ENCODE measurements at regions not wholly inside any gene's neighbourhood (a gene's known extent, or its start where the extent isn't known, plus 50 kb on each side); places are given as distances from the start of the nearest gene placed in this dataset.

DNA sequence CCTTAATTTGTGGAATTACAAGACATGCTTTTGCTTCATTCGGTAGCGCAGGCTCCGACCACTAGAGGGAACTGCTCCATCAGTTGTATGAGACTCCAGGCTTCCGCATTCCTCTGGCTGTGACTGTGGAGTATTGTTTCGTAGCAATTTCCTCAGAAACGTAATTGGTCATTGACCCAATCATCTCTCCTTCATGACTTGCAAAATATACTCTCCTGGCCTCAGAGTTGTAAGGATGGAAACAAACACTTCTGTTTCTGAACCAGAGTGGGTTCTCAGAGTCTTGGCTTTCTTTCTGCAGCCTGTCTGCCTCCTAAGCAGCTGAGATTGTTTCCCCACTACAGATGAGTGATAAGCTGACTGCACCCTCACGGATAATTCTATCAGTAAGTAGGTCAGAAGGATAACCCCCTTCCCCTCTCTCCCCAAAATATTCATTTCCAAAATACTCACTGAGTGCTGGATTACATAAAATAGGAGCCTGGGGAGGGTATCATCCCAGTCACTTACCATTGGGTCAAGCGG is 146.8 kb upstream of the ZC3H12C start:
- intact Hi-C loops (cut with micrococcal nuclease): loop anchor here (1.0 to 2.0 kb wide), 7 partner anchors 147 to 486 kb away; partner anchors contain the start of gene ZC3H12C
- no TSS peak for BruUV-seq (replicated peaks)
- Mint-ChIP-seq H3K4me1 (ENCODE audit: insufficient read depth, unreplicated experiment) (peaks cover 13% of the 10 kb centered on the region), H3K27ac (ENCODE audit: low read depth, unreplicated experiment) (peak overlapping the region; percentile 90), H3K9me3 (ENCODE audit: unreplicated experiment) (no peaks in the 10 kb centered on the region), H3K27me3 (ENCODE audit: insufficient read depth, unreplicated experiment) (no peaks in the 10 kb centered on the region), H3K36me3 (ENCODE audit: insufficient read depth, unreplicated experiment) (peaks cover 9% of the 10 kb centered on the region), H3K4me3 (ENCODE audit: unreplicated experiment) (peak overlapping the region; percentile 66)
- ChIA-PET POLR2A (interaction anchor here (0.7 to 8.7 kb wide), 13 partner anchors 15 to 254 kb away, joined by 3 to 148 read pairs (median 4); partner anchors contain the start of gene ZC3H12C), CTCF (interaction anchor here (0.6 to 2.3 kb wide), 12 partner anchors 87 to 489 kb away, joined by 3 to 10 read pairs (median 4); partner anchors contain the start of gene FDX1)
- DNase-seq (ENCODE audit: unreplicated experiment): peak; percentile 93
- TF ChIP-seq, protein P1, sequence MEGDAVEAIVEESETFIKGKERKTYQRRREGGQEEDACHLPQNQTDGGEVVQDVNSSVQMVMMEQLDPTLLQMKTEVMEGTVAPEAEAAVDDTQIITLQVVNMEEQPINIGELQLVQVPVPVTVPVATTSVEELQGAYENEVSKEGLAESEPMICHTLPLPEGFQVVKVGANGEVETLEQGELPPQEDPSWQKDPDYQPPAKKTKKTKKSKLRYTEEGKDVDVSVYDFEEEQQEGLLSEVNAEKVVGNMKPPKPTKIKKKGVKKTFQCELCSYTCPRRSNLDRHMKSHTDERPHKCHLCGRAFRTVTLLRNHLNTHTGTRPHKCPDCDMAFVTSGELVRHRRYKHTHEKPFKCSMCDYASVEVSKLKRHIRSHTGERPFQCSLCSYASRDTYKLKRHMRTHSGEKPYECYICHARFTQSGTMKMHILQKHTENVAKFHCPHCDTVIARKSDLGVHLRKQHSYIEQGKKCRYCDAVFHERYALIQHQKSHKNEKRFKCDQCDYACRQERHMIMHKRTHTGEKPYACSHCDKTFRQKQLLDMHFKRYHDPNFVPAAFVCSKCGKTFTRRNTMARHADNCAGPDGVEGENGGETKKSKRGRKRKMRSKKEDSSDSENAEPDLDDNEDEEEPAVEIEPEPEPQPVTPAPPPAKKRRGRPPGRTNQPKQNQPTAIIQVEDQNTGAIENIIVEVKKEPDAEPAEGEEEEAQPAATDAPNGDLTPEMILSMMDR (IDR thresholded peaks at IDR 0.05; ENCODE audit: unreplicated experiment): peak; percentile 85

DNA sequence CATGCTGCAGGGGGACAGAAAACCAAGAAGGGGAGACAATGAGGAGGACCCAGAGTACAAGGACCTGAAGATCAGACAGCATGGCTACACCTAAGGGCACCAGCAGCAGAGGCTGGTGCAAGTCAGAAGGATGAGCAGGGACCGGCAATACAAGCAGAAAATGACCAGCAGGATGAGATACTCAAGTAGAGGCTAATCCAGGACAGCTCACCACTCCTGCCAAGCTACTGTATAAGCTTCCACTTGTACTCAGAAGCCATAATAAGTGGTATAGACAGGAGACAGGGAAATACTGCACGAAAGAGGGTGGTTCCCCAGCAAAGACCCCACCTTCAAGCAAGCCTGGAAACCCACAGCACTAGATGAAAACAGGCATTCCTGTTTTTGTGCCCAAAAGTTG is 138.7 kb upstream of the ZC3H12C start:
- Mint-ChIP-seq H3K36me3 (ENCODE audit: insufficient read depth, unreplicated experiment) (peaks cover 5% of the 10 kb centered on the region), H3K9me3 (ENCODE audit: unreplicated experiment) (no peaks in the 10 kb centered on the region), H3K27ac (ENCODE audit: low read depth, unreplicated experiment) (no peak overlapping the region), H3K4me1 (ENCODE audit: insufficient read depth, unreplicated experiment) (no peaks in the 10 kb centered on the region), H3K27me3 (ENCODE audit: insufficient read depth, unreplicated experiment) (no peaks in the 10 kb centered on the region), H3K4me3 (ENCODE audit: unreplicated experiment) (no peak overlapping the region)
- BruUV-seq (replicated peaks): no TSS peak
- no peak for DNase-seq (ENCODE audit: unreplicated experiment)
- TF ChIP-seq, protein P1 (IDR thresholded peaks at IDR 0.05; ENCODE audit: unreplicated experiment): no peak
- ChIA-PET POLR2A (interaction anchor here (0.7 kb wide), 1 partner anchor 1429 kb away, joined by 3 read pairs; no protein-coding TSS in a partner anchor), CTCF (no interaction called here)
- intact Hi-C loops (cut with micrococcal nuclease): no loop called here

- no peaks in the 10 kb centered on the region for H3K4me1 Mint-ChIP-seq (ENCODE audit: insufficient read depth, unreplicated experiment)
- intact Hi-C loops (cut with micrococcal nuclease): no loop called here
- H3K36me3 Mint-ChIP-seq (ENCODE audit: insufficient read depth, unreplicated experiment): peaks cover 5% of the 10 kb centered on the region
- H3K27ac Mint-ChIP-seq (ENCODE audit: low read depth, unreplicated experiment): no peak overlapping the region
- no peaks in the 10 kb centered on the region for H3K9me3 Mint-ChIP-seq (ENCODE audit: unreplicated experiment)
- H3K4me3 Mint-ChIP-seq (ENCODE audit: unreplicated experiment): no peak overlapping the region
- ChIA-PET CTCF (no interaction called here), POLR2A (interaction anchor here (0.6 to 1.4 kb wide), 5 partner anchors 113 to 1737 kb away, joined by 3 to 5 read pairs (median 4); partner anchors contain the start of gene ZC3H12C)
- DNase-seq (ENCODE audit: unreplicated experiment): no peak
- H3K27me3 Mint-ChIP-seq (ENCODE audit: insufficient read depth, unreplicated experiment): no peaks in the 10 kb centered on the region
- TF ChIP-seq, protein P1 (IDR thresholded peaks at IDR 0.05; ENCODE audit: unreplicated experiment): no peak
- BruUV-seq (replicated peaks): no TSS peak
Measured at GRCh38 chr11:109956124-109956793, 136.9 kb upstream of the ZC3H12C start.

DNA sequence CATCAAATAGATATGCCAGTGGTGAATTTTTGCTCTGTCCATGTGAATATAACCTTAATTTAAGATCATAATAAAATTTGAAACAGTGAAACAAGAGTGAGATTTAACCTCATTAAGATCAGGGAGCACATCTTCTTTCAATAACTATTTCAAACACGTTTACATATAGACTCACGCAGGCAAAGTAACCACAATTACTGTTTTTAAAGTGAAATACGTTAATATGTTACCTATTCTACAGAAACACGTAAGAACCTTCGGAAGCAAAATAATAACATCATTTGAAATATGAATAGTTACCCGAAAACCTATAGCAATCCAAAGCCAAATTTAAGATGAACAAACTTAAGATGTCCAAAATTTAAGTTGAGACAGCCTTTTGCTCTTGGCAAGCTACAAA is 136.2 kb upstream of the ZC3H12C start:
- intact Hi-C loops (cut with micrococcal nuclease): no loop called here
- Mint-ChIP-seq H3K4me1 (ENCODE audit: insufficient read depth, unreplicated experiment) (no peaks in the 10 kb centered on the region), H3K27me3 (ENCODE audit: insufficient read depth, unreplicated experiment) (no peaks in the 10 kb centered on the region), H3K27ac (ENCODE audit: low read depth, unreplicated experiment) (no peak overlapping the region), H3K36me3 (ENCODE audit: insufficient read depth, unreplicated experiment) (peaks cover 5% of the 10 kb centered on the region), H3K9me3 (ENCODE audit: unreplicated experiment) (no peaks in the 10 kb centered on the region), H3K4me3 (ENCODE audit: unreplicated experiment) (no peak overlapping the region)
- no peak for DNase-seq (ENCODE audit: unreplicated experiment)
- BruUV-seq (replicated peaks): no TSS peak
- POLR2A ChIA-PET: interaction anchor here (0.9 to 1.4 kb wide), 2 partner anchors 136 to 138 kb away, joined by 3 to 5 read pairs; partner anchors contain the start of gene ZC3H12C
- CTCF ChIA-PET: interaction anchor here (0.6 kb wide), 1 partner anchor 168 kb away, joined by 3 read pairs; no protein-coding TSS in a partner anchor
- TF ChIP-seq, protein P1 (IDR thresholded peaks at IDR 0.05; ENCODE audit: unreplicated experiment): no peak
